ENCODE measurements at regions not wholly inside any gene's neighbourhood (a gene's known extent, or its start where the extent isn't known, plus 50 kb on each side); places are given as distances from the start of the nearest gene placed in this dataset.
"Not testable (repeated sequence)": the region's sequence is repeated elsewhere in the genome, so short reads cannot be mapped to it uniquely, and the experiment has no call there.

- DNase-seq: no peak
These were observed 481.6 kb downstream of the EIPR1 start for GRCh38 chr2:2896011-2896410.

GRCh38 chr2:2894011-2894410 lies 483.6 kb downstream of the EIPR1 start:
- DNase-seq: not testable (repeated sequence)

DNA sequence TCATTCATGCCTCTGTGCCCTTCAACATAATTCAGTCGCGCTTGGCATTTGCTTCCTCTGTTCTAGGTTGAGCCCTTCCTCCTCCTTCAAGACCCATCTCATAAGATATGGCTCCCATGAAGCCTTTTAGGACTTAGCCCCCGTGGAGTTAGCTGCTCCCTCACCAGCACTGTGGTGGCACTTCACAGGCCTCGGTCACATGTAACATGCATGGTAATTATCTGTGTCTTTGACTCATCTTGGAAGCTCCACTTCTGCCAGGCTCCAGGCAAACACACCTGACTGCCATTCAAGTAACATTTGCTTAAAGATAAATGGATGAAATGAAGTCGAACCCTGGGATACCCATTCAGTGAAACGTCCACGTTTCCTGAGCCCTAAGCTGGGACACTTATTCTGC lies 484.7 kb downstream of the EIPR1 start:
- no peak for DNase-seq

DNA sequence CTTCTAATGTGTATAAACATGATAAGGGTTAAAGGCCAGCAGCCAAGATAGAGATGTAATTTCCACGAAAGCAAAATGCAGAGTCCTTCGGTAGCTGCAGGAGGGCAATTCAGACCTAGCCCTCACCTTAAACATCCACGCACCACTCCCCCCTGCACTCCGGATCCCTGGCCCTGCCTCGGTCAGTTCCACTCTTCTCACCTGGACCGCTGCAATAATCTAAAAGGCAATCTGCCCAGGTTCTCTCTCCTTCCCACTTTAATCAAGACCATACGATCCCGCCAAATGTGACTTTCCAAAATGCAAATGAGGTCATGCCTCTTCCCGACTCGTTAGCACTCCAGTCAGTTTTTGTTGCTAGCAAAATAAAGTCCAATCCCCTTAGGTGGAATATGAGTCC lies 485.2 kb downstream of the EIPR1 start:
- DNase-seq: no peak

- no peak for DNase-seq
These were observed 486.7 kb downstream of the EIPR1 start for GRCh38 chr2:2890901-2891300.

DNA sequence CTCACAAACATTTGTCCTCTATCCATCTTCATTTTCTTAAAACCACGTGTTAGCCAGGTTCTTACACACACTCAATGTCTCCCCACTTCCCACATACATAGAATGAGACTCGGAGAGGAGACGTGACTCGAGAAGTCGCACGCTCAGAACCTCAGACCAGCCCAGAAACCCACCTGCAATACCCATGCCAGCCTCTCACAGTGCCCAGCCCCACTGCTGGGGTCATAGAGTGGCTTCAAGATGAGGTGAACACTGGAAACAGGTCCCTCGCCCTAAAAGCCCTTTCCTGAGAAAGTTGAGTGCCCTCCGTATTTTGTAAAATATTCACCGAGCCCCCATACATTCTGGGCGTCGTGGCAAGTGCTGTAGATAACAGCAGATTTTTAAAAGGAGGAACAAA lies 487.4 kb downstream of the EIPR1 start:
- no peak for DNase-seq

- no peak for DNase-seq
These were observed 488.0 kb downstream of the EIPR1 start for GRCh38 chr2:2889646-2890045.

DNA sequence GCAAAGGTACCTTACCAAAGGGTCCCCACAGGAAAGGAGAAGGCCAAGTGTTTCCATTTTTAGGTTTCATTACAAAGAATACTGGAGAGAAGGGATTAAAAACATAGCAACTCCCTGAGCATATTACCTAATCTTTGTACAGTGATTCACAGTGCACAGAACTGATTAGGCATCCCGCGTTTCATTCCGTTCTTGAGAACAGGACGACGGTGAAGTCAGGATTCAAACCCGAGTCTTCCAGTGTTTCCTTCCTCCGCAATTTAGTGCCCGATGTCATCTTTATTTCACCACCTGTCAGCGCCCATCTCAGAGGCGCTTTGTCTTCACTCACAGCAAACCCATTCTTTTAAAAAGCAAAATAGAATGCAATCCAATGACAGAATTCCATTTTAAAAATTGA lies 488.5 kb downstream of the EIPR1 start:
- no peak for DNase-seq

DNA sequence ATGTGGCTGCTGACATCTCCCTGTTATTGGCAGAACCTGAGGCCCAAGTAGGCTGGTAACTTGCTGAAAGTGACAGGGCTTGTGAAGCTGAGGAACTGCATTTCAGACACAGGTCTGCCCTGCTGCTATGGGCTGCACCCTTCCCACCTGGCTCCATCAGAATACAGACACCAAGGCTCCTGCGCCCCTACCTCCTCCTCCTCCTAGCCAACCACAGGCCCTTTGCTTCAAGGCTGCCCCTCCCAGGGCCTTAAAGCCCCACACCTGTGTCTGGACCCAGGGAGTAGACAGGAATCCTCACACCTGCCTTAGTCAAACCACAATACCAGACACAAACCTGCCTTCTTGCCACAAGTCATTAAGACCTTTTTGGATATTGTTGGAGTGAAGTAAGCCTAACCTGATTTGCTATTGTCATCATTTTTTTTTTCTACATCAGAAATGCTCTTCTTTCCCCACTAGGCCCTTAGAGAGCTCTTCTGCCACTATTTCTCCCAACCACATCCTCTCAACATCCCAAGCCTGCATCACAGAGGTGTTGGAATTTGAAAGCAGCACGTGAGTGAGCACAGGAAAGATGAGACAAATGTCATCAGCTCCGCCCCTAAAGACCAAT lies 489.7 kb downstream of the EIPR1 start:
- no peak for DNase-seq

DNA sequence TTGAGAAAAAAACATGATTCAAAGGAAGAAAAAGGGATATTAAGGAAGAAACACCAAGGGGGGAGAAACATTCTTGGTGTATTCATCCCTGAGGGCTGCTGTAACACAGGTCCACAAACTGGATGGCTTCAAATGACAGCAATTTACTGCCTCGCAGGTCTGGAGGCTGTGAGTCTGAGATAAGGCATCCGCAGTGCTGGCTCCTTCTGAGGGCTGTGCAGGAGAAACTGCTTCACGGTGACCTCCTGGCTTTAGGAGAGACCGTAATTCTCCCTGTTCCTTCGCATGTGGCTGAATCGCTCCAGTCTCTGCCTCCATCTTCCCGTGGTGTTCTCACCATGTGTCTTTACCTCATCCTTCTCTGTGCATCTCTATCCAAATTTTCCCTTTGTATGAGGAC lies 490.7 kb downstream of the EIPR1 start:
- no peak for DNase-seq

DNA sequence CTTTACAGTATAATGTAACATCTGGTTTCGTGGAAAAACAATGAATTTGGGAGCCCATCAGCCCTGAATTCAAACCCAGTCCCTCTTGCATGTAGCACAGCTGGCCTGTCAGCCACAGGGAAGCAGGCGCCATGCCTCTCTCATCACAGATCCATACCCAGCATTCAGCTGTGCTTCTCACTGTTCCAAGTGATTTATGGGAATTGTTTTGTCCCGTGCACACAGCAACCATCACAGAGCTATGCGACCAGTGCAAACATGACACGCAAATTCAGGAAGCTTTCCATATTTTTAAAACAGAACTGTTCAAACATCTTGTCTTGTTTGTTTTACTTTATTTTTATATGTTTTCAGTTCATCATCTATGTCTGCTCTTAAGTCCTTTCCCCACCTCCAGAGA lies 496.1 kb downstream of the EIPR1 start:
- no peak for DNase-seq

GRCh38 chr2:2880938-2881337 lies 496.7 kb downstream of the EIPR1 start:
- DNase-seq: no peak

GRCh38 chr2:2879781-2880180 lies 497.8 kb downstream of the EIPR1 start:
- no peak for DNase-seq

GRCh38 chr2:2879071-2879470 lies 498.5 kb downstream of the EIPR1 start:
- DNase-seq: no peak

GRCh38 chr2:2877427-2877826 lies 500.2 kb downstream of the EIPR1 start:
- no peak for DNase-seq

DNA sequence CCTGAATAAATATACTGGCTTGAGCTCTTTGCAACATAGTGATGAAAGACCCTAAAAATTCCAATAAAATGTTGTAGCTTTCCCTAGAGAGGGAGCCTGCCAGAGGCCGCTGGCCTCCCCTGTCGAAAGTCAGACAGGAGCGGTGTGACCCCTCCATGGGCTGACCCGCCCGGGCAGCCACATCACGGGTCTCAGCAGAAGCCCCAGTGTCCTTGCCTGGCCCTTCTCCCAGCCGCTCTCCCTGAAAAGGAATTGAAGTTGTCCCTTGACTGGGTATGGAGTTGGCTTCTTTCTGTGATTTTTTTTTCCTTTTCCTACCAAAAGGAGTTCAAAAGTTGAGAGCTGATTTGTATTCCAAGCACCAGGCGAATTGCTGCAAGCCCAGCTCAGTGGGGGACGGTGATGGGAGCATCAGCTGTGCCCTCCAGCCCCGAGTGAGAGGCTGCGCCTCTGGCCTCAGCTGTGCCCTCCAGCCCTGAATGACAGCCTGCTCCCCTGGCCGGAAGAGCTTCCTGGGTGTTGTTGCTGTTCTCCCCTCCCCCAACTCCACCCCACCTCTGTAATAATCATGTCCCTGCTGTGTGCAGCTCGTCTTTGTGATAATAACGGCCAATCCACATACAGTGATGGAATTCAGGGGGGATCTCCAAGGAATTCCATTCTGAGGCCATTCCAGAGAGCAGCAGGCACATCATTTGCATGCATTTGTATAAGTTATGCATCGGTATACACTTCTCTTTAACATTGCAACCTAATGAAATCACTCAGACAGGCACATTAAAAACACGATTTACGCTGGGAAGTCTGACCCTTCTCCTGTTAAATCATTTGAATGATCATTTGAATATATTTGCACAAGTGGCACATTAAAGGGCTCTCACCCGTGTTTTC lies 501.0 kb downstream of the EIPR1 start:
- no peak for DNase-seq

DNA sequence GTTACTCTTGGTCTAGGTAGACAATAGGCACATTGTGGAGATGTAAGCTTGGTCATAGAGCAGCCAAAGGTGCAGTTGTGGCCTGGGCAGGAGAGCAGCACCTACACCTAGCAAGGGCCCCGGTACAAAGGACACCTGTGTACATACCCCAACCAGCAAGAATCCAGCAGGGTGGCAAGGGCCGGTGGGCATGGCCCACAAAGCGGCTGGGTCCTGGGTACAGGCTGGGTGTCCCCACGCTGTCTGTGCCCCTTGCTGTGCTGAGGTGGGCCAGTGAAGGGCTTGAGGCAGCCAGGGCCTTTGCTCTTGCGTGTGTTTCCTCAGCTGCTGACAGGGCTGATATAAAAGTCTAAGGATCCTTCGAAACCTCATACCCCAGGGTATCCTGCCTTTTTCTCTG lies 501.8 kb downstream of the EIPR1 start:
- DNase-seq: no peak

DNA sequence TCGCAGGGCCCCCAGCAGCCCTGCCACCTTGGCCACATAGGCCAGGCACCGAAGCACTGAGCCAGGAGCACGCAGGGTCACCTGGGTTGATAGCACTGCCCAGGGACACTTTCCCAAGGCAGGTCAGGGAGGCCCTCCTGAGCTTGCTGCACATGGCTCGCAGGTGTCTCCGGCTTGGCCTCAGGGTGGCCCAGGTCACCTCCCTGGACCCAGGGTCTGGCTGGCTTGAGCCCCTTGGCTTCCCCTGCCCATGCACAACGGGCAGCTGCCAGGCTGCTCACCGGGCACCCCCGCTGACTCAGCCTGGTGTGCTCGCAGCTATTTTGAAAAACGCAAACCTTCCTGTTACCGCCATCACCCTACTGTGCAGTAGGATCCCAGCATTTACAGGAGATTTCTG lies 502.3 kb downstream of the EIPR1 start:
- no peak for DNase-seq

DNA sequence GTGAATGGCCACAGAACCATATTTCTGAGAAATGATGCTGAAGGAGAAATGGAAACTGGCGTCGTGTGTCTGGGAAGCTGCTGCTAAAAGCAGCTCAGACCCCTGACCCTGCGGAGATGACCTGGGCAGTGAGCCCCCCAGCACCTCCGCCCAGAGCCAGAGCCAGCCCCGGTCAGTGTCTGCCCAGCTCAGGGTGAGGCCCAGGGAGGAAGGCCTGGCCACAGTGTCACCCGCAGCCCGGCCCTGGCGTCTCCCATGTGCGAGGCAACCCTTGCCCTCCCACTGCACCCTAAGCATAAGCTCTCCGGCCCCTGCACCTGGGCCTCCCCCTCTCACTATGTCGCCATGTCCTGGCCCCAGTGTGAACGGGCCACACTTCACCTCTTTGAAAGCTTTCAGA lies 502.8 kb downstream of the EIPR1 start:
- DNase-seq: no peak

DNA sequence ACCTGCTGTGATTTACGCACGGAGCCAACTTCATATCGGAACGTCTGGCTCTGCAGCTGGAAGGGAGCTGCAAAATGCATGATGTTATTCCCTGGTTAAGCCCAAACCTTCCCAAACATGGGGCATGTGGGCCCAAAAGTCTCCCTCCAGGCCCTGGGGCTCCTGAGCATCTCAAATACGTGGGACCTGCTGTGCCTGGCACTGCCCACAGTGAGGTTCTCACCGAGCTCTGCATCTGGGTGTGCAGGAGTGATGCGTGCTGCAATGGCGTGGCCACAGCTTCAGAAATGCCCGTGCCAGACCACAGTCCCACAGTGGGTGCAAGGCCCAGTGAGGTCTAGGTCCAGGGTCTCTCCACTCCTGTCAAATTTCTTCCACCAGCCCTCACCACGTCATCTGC lies 503.3 kb downstream of the EIPR1 start:
- no peak for DNase-seq

- no peak for DNase-seq
These were observed 504.2 kb downstream of the EIPR1 start for GRCh38 chr2:2873450-2873811.

- DNase-seq: no peak
These were observed 504.7 kb downstream of the EIPR1 start for GRCh38 chr2:2872713-2873449.

GRCh38 chr2:2872309-2872617 lies 505.4 kb downstream of the EIPR1 start:
- no peak for DNase-seq
